Endothelial cell of umbilical vein (primary cell): ENCODE measurements at regions not wholly inside any gene's neighbourhood (a gene's known extent, or its start where the extent isn't known, plus 50 kb on each side); places are given as distances from the start of the nearest gene placed in this dataset.
A peak's percentile ranks its signal among the peaks of the same experiment; 100 is the strongest.

Experiments
- BruUV-seq: library from RNA; stranded (reverse); fragments of 400-500 nt; replicated peaks from 2 replicates; lab custom pipeline; 2021; lab: Mats Ljungman, UMichigan
- CTCF ChIA-PET: fragments of 300-600, 350-600 bp; sonication (Branson Sonifier 250); formaldehyde crosslinking; loops from one replicate; lab custom pipeline; 2021; ENCODE audit warnings: antibody characterized with exemption, inconsistent platforms; lab: Charles Lee
- POLR2A ChIA-PET: fragments of 300-600, 350-600 bp; sonication (Branson Sonifier 250); formaldehyde crosslinking; loops from one replicate; lab custom pipeline; 2021; ENCODE audit warnings: antibody characterized with exemption, inconsistent platforms; lab: Charles Lee
- DNase-seq: peaks from one replicate; pipeline ENCODE4 v3.0.0-alpha.2; 2011; ENCODE audit warnings: low read depth, low spot score
- FAIRE-seq: peaks from 2 replicates; lab custom pipeline; 2011; peaks lifted over from hg19 to GRCh38; lab: Jason Lieb, UNC
- H2AFZ ChIP-seq: 2 replicates; pipeline ENCODE4 v1.6.0; 2012; ENCODE audit warnings: low read depth, low read length, control low read depth, inconsistent platforms
- H3K27ac ChIP-seq: 2 replicates; pipeline ENCODE4 v1.5.1; 2011; ENCODE audit warnings: low read depth, mild to moderate bottlenecking, control low read depth, low read length, moderate library complexity; ENCODE audit not compliant: insufficient read depth
- H3K27me3 ChIP-seq, 2 experiments: 2 replicates each; pipeline versions ENCODE4 v1.6.0 to v1.6.1; 2011; ENCODE audit warnings: low read length in 2 of 2, mixed read lengths in 1 of 2; ENCODE audit not compliant: control insufficient read depth in 2 of 2, insufficient read depth in 2 of 2
- H3K36me3 ChIP-seq, 2 experiments: 2 replicates in 1 of 2; 3 replicates in 1 of 2; pipeline ENCODE4 v1.5.1; 2011; ENCODE audit warnings: low read length in 2 of 2, mild to moderate bottlenecking in 1 of 2, moderate library complexity in 1 of 2; ENCODE audit not compliant: control insufficient read depth in 2 of 2, insufficient read depth in 2 of 2; ENCODE audit errors: extremely low read depth in 1 of 2
- H3K4me1 ChIP-seq: 3 replicates; pipeline ENCODE4 v1.5.1; 2011; ENCODE audit warnings: mild to moderate bottlenecking, low read length; ENCODE audit not compliant: control insufficient read depth, insufficient read depth; ENCODE audit errors: extremely low read depth
- H3K4me2 ChIP-seq: 2 replicates; pipeline ENCODE4 v1.6.1; 2011; ENCODE audit warnings: low read length, control low read depth, mixed read lengths; ENCODE audit not compliant: insufficient read depth
- H3K4me3 ChIP-seq, 3 experiments: fragments of 200-600 bp in 1 of 3; sonication (generic), shearing (Covaris generic) in 1 of 3; replicated peaks in 1 of 3; 2 replicates each; pipeline ENCODE4 v1.5.1; 2011 to 2016; ENCODE audit warnings: control low read depth in 3 of 3, low read length in 3 of 3, mild to moderate bottlenecking in 2 of 3, inconsistent platforms in 1 of 3, low read depth in 1 of 3, moderate library complexity in 1 of 3; ENCODE audit not compliant: insufficient read depth in 1 of 3
- H3K79me2 ChIP-seq: 2 replicates; pipeline ENCODE4 v1.6.0; 2012; ENCODE audit warnings: low read length, inconsistent platforms; ENCODE audit not compliant: control insufficient read depth, insufficient read depth
- H3K9ac ChIP-seq: replicated peaks from 2 replicates; pipeline ENCODE3; 2011; ENCODE audit warnings: low read length, control low read depth; ENCODE audit not compliant: insufficient read depth; ENCODE audit errors: extremely low read depth
- H3K9me1 ChIP-seq: replicated peaks from 3 replicates; pipeline ENCODE4 v1.6.0; 2011; ENCODE audit warnings: mild to moderate bottlenecking, low read length; ENCODE audit not compliant: control insufficient read depth, insufficient read depth; ENCODE audit errors: extremely low read depth
- H3K9me3 ChIP-seq: replicated peaks from 2 replicates; pipeline ENCODE4 v1.5.1; 2012; ENCODE audit warnings: low read length, inconsistent platforms; ENCODE audit not compliant: control insufficient read depth, insufficient read depth
- H4K20me1 ChIP-seq: replicated peaks from 2 replicates; pipeline ENCODE3; 2011; ENCODE audit warnings: mild to moderate bottlenecking, low read length; ENCODE audit not compliant: control insufficient read depth, insufficient read depth; ENCODE audit errors: extremely low read depth
- EZH2 ChIP-seq: IDR thresholded peaks from 2 replicates; pipeline ENCODE4 v1.6.1; 2012; ENCODE audit warnings: borderline replicate concordance, low read depth, mild to moderate bottlenecking, moderate library complexity, low read length, inconsistent platforms; ENCODE audit not compliant: severe bottlenecking
- FOS ChIP-seq: IDR thresholded peaks from 2 replicates; pipeline ENCODE4 v1.6.1; 2011; ENCODE audit warnings: mild to moderate bottlenecking, low read length, moderate library complexity, borderline replicate concordance; ENCODE audit not compliant: insufficient read depth
- GATA2 ChIP-seq: IDR thresholded peaks from 2 replicates; pipeline ENCODE4 v1.7.0; 2011; ENCODE audit warnings: low read depth, mild to moderate bottlenecking, moderate library complexity, mixed read lengths, low read length; ENCODE audit not compliant: insufficient read length, insufficient read depth
- JUN ChIP-seq: IDR thresholded peaks from 2 replicates; pipeline ENCODE4 v1.6.1; 2011; ENCODE audit warnings: borderline replicate concordance, low read depth; ENCODE audit not compliant: insufficient read length, insufficient read depth
- MYC ChIP-seq: IDR thresholded peaks from one replicate; pipeline ENCODE4 v1.6.1; 2011; ENCODE audit warnings: mild to moderate bottlenecking, low read depth, low read length
- POLR2A ChIP-seq: IDR thresholded peaks from 2 replicates; pipeline ENCODE4 v1.6.1; 2012; ENCODE audit warnings: low read depth, mild to moderate bottlenecking, control low read depth, low read length
- POLR2AphosphoS5 ChIP-seq: IDR thresholded peaks from 2 replicates; pipeline ENCODE4 v1.6.1; 2012; ENCODE audit warnings: low read depth, mild to moderate bottlenecking, control low read depth, low read length, moderate library complexity; ENCODE audit not compliant: insufficient read depth
- dilution Hi-C: fragments of 300-500 bp; cut with MboI; formaldehyde crosslinking; loops from one replicate; pipeline ENCODE4 v1.15.0; 2019; ENCODE audit warnings: low sequenced_read_pairs; ENCODE audit not compliant: extremely low pct_ligation_motif_present
- intact Hi-C: fragments of 100-400 bp; cut with micrococcal nuclease; formaldehyde crosslinking; loops from one replicate; pipeline ENCODE4 v1.10.0; 2022
- TF ChIP-seq, protein P1 (sequence below), 2 donors: IDR thresholded peaks; 1 replicate in 1 of 2; 2 replicates in 1 of 2; pipeline ENCODE4 v1.5.1; 2011; ENCODE audit warnings: low read length in 2 of 2, mild to moderate bottlenecking in 2 of 2, moderate library complexity in 2 of 2, control low read depth in 1 of 2, inconsistent platforms in 1 of 2, low read depth in 1 of 2; ENCODE audit not compliant: insufficient read depth in 1 of 2; ENCODE audit errors: extremely low read depth in 1 of 2
- TF ChIP-seq, protein P2 (sequence below): IDR thresholded peaks from 2 replicates; pipeline ENCODE4 v1.6.1; 2011; ENCODE audit not compliant: insufficient read depth, insufficient read length

DNA sequence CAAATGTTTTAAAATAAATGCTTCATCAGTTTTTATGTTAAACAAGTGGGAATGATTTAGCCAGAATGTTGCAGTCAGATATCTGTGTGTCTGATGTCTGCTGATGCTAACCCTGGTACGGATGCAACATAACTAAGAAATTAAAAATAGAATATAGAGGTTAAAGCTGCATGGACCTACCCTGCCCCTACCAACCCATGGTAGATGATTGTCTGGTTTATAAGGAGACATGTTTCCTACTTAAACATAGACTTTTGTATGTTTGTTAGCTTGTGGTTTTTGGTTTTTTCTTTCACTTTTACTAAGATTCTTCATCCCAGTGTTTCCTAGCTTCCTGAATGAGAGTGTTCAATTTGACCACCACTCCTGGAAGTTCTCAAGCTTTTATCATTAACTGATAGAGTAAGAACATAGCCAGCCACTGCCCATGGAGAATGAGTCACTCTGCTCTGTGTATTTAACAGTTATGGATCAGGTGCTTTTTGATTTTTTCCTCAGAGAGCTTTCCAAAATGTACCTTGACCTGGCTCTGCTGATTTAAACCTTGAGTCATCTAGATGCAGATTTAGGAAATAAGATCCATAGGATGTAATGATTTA is 70.7 kb upstream of the VEPH1 start:
- Histone ChIP-seq H3K79me2 (no peaks in the 10 kb centered on the region), H3K9me1 (no peaks in the 10 kb centered on the region), H3K4me3 (no peak overlapping the region), H3K9me3 (no peaks in the 10 kb centered on the region), H3K4me1 (no peaks in the 10 kb centered on the region), H3K27ac (no peak overlapping the region), H4K20me1 (no peaks in the 10 kb centered on the region), H3K4me2 (no peak overlapping the region), H3K9ac (no peak overlapping the region), H3K27me3 (no peaks in the 10 kb centered on the region), H2AFZ (no peak overlapping the region), H3K36me3 (no peaks in the 10 kb centered on the region)
- dilution Hi-C loops: no loop called here
- CTCF ChIA-PET: interaction anchor here (0.9 to 5.1 kb wide), 10 partner anchors 9 to 372 kb away, joined by 3 to 457 read pairs (median 4); no protein-coding TSS in a partner anchor
- intact Hi-C loops: loop anchor here (2.0 to 10.0 kb wide), 4 partner anchors 31 to 219 kb away; no protein-coding TSS in a partner anchor
- FAIRE-seq: no peak
- DNase-seq: no peak
- POLR2A ChIA-PET: no interaction called here
- TF ChIP-seq FOS (peak; percentile 34), EZH2 (no peak), POLR2A (no peak), MYC (no peak)
- BruUV-seq: no TSS peak

DNA sequence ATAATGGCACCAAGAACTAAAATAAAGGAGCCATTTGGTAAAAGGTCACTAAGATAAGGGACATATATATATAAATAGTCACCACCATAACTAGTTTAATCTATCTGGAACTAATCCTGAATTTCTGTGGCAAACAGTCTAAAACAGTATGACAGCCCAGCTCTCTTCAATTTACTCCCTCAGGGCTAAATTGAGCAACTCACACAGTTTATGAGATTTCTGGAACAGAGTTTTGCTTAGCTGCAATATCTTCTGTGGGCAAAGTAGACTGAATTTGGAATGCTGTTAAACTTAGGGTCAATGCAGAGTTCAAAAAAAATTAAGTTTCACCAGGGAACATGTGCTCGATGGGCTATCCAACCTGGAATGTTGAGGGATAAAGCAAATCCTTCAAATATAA is 70.1 kb upstream of the VEPH1 start:
- Histone ChIP-seq H3K4me3 (no peak overlapping the region), H3K36me3 (no peaks in the 10 kb centered on the region), H3K9me1 (no peaks in the 10 kb centered on the region), H3K27ac (no peak overlapping the region), H3K4me2 (no peak overlapping the region), H3K79me2 (no peaks in the 10 kb centered on the region), H2AFZ (no peak overlapping the region), H3K9me3 (no peaks in the 10 kb centered on the region), H4K20me1 (no peaks in the 10 kb centered on the region), H3K9ac (no peak overlapping the region), H3K27me3 (no peaks in the 10 kb centered on the region), H3K4me1 (no peaks in the 10 kb centered on the region)
- POLR2A ChIA-PET: interaction anchor here (1.3 kb wide), 1 partner anchor 41 kb away, joined by 23 read pairs; no protein-coding TSS in a partner anchor
- no TSS peak for BruUV-seq
- CTCF ChIA-PET: interaction anchor here (0.9 to 5.1 kb wide), 36 partner anchors 8 to 958 kb away, joined by 3 to 457 read pairs (median 5); partner anchors contain the start of gene VEPH1
- FAIRE-seq: no peak
- intact Hi-C loops (loop anchor here (2.0 to 10.0 kb wide), 4 partner anchors 30 to 218 kb away; no protein-coding TSS in a partner anchor), dilution Hi-C loops (no loop called here)
- TF ChIP-seq JUN (no peak), EZH2 (no peak), GATA2 (no peak), POLR2AphosphoS5 (no peak), POLR2A (no peak), FOS (no peak), MYC (no peak)
- TF ChIP-seq, protein P1, sequence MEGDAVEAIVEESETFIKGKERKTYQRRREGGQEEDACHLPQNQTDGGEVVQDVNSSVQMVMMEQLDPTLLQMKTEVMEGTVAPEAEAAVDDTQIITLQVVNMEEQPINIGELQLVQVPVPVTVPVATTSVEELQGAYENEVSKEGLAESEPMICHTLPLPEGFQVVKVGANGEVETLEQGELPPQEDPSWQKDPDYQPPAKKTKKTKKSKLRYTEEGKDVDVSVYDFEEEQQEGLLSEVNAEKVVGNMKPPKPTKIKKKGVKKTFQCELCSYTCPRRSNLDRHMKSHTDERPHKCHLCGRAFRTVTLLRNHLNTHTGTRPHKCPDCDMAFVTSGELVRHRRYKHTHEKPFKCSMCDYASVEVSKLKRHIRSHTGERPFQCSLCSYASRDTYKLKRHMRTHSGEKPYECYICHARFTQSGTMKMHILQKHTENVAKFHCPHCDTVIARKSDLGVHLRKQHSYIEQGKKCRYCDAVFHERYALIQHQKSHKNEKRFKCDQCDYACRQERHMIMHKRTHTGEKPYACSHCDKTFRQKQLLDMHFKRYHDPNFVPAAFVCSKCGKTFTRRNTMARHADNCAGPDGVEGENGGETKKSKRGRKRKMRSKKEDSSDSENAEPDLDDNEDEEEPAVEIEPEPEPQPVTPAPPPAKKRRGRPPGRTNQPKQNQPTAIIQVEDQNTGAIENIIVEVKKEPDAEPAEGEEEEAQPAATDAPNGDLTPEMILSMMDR (IDR thresholded peaks at IDR 0.05; ENCODE audit: extremely low read depth in 1 of 2, insufficient read depth in 1 of 2, low read depth in 1 of 2, low read length in 2 of 2): no peak
- TF ChIP-seq, protein P2, sequence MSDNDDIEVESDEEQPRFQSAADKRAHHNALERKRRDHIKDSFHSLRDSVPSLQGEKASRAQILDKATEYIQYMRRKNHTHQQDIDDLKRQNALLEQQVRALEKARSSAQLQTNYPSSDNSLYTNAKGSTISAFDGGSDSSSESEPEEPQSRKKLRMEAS: no peak
- DNase-seq: no peak
